BJ (cell line): ENCODE measurements at regions not wholly inside any gene's neighbourhood (a gene's known extent, or its start where the extent isn't known, plus 50 kb on each side); places are given as distances from the start of the nearest gene placed in this dataset.

Experiments used
- CTCF ChIA-PET: fragments of 350-600 bp; formaldehyde crosslinking; extraction: SDS; loops from one replicate; lab custom pipeline; 2021; ENCODE audit warnings: antibody characterized with exemption, inconsistent platforms; lab: Yijun Ruan, JAX
- POLR2A ChIA-PET: fragments of 300-600 bp; sonication (Branson Sonifier 250); formaldehyde crosslinking; extraction: SDS; loops from one replicate; lab custom pipeline; 2021; ENCODE audit warnings: antibody characterized with exemption; lab: Charles Lee
- DNase-seq: peaks from one replicate; pipeline ENCODE4 v3.0.0-alpha.2; 2011; ENCODE audit warnings: low read depth
- H3K27me3 ChIP-seq: 2 replicates; pipeline ENCODE4 v1.6.0; 2011; ENCODE audit warnings: low read length; ENCODE audit not compliant: control insufficient read depth, insufficient read depth
- H3K36me3 ChIP-seq: 2 replicates; pipeline ENCODE4 v1.5.1; 2011; ENCODE audit warnings: low read length; ENCODE audit not compliant: control insufficient read depth, insufficient read depth
- H3K4me3 ChIP-seq: 2 replicates; pipeline ENCODE4 v1.5.1; 2011; ENCODE audit warnings: low read depth, mild to moderate bottlenecking, control low read depth, low read length
- TF ChIP-seq, protein P1 (sequence below): IDR thresholded peaks from 2 replicates; pipeline ENCODE4 v1.5.1; 2011; ENCODE audit warnings: low read depth, mild to moderate bottlenecking, control low read depth, inconsistent platforms, low read length, moderate library complexity; ENCODE audit not compliant: insufficient read depth

DNA sequence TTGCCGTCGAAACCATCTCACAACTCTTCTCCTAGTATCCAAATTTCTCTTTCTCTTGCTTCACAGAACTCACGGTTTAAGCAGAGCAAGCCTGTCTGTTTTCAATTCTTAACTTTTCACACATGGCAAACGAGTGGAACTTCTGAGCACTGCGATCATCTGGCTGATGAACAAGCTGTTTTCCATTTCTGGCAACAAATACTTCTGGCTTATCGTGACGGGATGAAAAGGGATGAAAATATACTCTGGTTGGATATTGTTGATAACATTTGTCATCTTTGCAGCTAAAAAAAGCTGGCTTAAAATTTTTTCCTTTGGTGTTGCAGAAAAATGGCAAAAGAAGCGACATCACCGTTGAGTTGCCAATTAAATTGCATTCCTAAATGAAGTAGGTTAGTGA lies 515.2 kb upstream of the JARID2 start:
- H3K27me3 ChIP-seq = no peaks in the 10 kb centered on the region

DNA sequence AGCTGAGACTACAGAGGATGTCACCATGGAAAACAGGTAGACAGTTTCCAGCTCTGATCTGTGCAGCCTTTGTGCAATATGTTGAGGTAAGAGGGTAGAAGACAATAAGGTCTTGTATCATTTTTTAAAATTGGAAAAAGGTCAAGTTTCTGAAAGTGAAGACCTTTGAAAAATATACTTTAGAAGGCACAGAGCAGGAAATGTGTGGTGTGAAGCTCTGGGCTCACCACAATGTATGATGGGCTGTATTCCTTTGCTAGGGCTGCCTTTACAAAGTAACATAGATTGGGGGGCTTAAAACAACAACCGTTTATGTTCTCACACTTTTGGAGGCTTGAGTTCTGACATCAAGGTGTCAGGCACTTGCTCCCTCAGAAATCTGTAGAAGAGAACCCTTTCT lies 514.3 kb upstream of the JARID2 start:
- TF ChIP-seq, protein P1, sequence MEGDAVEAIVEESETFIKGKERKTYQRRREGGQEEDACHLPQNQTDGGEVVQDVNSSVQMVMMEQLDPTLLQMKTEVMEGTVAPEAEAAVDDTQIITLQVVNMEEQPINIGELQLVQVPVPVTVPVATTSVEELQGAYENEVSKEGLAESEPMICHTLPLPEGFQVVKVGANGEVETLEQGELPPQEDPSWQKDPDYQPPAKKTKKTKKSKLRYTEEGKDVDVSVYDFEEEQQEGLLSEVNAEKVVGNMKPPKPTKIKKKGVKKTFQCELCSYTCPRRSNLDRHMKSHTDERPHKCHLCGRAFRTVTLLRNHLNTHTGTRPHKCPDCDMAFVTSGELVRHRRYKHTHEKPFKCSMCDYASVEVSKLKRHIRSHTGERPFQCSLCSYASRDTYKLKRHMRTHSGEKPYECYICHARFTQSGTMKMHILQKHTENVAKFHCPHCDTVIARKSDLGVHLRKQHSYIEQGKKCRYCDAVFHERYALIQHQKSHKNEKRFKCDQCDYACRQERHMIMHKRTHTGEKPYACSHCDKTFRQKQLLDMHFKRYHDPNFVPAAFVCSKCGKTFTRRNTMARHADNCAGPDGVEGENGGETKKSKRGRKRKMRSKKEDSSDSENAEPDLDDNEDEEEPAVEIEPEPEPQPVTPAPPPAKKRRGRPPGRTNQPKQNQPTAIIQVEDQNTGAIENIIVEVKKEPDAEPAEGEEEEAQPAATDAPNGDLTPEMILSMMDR = no peak
- ChIA-PET CTCF (no interaction called here), POLR2A (no interaction called here)
- H3K36me3 ChIP-seq = no peaks in the 10 kb centered on the region
- DNase-seq = no peak
- no peaks in the 10 kb centered on the region for H3K27me3 ChIP-seq
- H3K4me3 ChIP-seq = no peak overlapping the region

More for the DNA sequence above, 515.2 kb upstream of the JARID2 start:
- Histone ChIP-seq H3K4me3 (no peak overlapping the region), H3K36me3 (no peaks in the 10 kb centered on the region)
- no peak for DNase-seq
- TF ChIP-seq, protein P1 = no peak
- ChIA-PET CTCF (no interaction called here), POLR2A (no interaction called here)

DNA sequence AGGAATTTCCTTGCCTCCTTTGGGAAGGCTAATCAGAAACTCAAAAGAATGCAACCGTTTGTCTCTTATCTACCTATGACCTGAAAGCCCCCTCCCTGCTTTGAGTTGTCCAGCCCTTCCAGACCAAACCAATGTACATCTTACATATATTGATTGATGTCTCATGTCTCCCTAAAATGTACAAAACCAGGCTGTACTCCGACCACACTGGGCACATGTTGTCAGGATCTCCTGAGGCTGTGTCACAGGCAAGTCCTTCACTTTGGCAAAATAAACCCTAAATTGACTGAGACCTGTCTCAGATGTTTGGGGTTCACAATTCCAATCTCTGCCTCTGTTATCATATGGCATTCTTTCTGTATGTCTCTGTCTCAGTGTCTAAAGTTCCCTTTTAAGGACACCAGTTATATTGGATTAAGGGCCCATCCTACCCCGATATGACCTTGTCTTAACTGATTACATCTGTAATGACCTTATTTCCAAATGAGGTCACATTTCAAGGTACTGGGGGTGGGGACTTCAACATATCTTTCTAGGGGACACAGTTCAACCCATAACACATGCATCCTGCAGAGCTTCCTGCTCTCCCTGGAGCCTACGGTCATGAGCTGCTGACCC lies 513.5 kb upstream of the JARID2 start:
- no peak for DNase-seq
- Histone ChIP-seq H3K27me3 (no peaks in the 10 kb centered on the region), H3K36me3 (no peaks in the 10 kb centered on the region), H3K4me3 (no peak overlapping the region)
- TF ChIP-seq, protein P1 = no peak
- CTCF ChIA-PET = no interaction called here
- POLR2A ChIA-PET = no interaction called here

DNA sequence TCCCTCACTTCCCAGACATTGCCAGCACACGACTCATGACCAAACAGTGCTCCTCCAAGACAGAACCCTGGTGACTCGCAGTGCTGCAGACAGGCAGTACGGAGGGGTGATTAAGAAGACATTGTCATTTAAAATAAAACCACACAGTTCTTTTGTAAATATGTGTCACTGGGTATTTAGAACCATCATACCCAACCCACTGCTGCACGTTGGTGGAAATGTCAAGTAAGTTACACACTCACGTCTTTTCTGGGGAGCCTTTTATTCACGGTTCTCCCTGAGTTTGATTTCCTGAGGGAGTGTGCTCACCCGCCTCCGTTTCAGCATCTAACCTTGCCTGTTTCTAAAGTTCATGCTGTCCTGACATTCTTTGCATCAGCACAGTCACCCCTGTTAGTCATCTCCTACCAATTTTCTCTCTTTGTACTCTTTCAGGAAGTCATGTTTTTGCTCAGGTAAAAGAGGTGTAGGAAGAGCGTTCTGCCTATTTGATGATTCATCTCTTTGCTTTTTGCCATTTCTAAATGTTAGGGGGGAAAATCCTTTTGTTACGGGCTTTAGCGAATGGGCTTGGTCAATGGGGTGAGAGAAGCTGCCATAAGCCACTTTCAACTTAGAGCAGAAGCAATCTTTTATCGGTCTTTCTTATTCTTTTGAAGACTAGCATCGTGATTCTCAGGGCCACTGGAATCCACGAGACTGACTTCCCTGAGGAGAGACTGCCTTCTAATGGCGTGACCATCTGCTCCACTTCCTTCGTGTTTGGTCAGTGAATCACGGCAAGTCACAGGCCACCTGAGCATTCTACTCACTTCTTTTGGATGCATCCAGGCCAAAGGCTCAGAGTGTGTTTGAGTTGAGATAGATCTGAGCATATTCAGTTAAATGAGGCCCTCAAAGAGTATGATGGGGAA lies 512.8 kb upstream of the JARID2 start:
- POLR2A ChIA-PET = no interaction called here
- Histone ChIP-seq H3K4me3 (no peak overlapping the region), H3K36me3 (no peaks in the 10 kb centered on the region), H3K27me3 (no peaks in the 10 kb centered on the region)
- TF ChIP-seq, protein P1 = no peak
- CTCF ChIA-PET = interaction anchor here (0.6 kb wide), 1 partner anchor 224 kb away, joined by 4 read pairs; no protein-coding TSS in a partner anchor
- DNase-seq = no peak

DNA sequence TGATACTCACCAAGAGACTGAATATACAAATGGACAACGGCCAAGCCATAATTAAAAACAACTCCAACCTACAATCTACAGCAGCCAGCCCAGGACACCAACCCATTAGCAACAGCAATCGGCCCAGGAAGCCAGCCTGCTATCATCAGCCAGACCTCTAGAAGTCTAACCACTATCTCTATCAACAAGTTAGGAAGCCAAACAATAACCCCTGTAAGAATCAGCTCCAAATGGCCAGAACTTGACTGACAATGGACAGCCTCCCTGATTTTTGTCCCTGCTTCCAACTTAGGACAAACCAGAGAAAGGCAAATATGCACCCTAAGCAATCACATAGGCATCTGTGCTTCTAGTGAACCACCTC lies 511.8 kb upstream of the JARID2 start:
- CTCF ChIA-PET = no interaction called here
- DNase-seq = no peak

More for the DNA sequence above, 511.8 kb upstream of the JARID2 start:
- no peaks in the 10 kb centered on the region for H3K36me3 ChIP-seq
- TF ChIP-seq, protein P1 = no peak
- POLR2A ChIA-PET = no interaction called here
- H3K27me3 ChIP-seq = no peaks in the 10 kb centered on the region
- H3K4me3 ChIP-seq = no peak overlapping the region
